ENCODE measurements at regions not wholly inside any gene's neighbourhood (a gene's known extent, or its start where the extent isn't known, plus 50 kb on each side); places are given as distances from the start of the nearest gene placed in this dataset.

- TF ChIP-seq CTCF (IDR thresholded peaks at IDR 0.05; ENCODE audit: low read depth, low read length) = no peak
Observed at GRCh38 chr2:53252115-53252514, 515.5 kb upstream of the CHAC2 start.

GRCh38 chr2:53247956-53248735 lies 519.5 kb upstream of the CHAC2 start:
- no peak overlapping the region for H3K4me3 ChIP-seq (ENCODE audit: low read depth, low read length)
- no peak for TF ChIP-seq CTCF (IDR thresholded peaks at IDR 0.05; ENCODE audit: low read depth, low read length)

More at GRCh38 chr2:53252115-53252514, 515.5 kb upstream of the CHAC2 start:
- H3K4me3 ChIP-seq (ENCODE audit: low read depth, low read length) = no peak overlapping the region

- TF ChIP-seq CTCF (IDR thresholded peaks at IDR 0.05; ENCODE audit: low read depth, low read length) = no peak
- no peak overlapping the region for H3K4me3 ChIP-seq (ENCODE audit: low read depth, low read length)
Observed at GRCh38 chr2:53243430-53243829, 524.2 kb upstream of the CHAC2 start.

GRCh38 chr2:53242090-53242489 lies 525.5 kb upstream of the CHAC2 start:
- no peak for TF ChIP-seq CTCF (IDR thresholded peaks at IDR 0.05; ENCODE audit: low read depth, low read length)
- H3K4me3 ChIP-seq (ENCODE audit: low read depth, low read length) = no peak overlapping the region

GRCh38 chr2:53235836-53236582 lies 531.6 kb upstream of the CHAC2 start:
- no peak overlapping the region for H3K4me3 ChIP-seq (ENCODE audit: low read depth, low read length)

GRCh38 chr2:53234548-53234903 lies 533.1 kb upstream of the CHAC2 start:
- no peak overlapping the region for H3K4me3 ChIP-seq (ENCODE audit: low read depth, low read length)
- no peak for TF ChIP-seq CTCF (IDR thresholded peaks at IDR 0.05; ENCODE audit: low read depth, low read length)

More at GRCh38 chr2:53235836-53236582, 531.6 kb upstream of the CHAC2 start:
- no peak for TF ChIP-seq CTCF (IDR thresholded peaks at IDR 0.05; ENCODE audit: low read depth, low read length)
